PC-3 (cell line): ENCODE measurements at regions not wholly inside any gene's neighbourhood (a gene's known extent, or its start where the extent isn't known, plus 50 kb on each side); places are given as distances from the start of the nearest gene placed in this dataset.

Source experiments
- EZH2 ChIP-seq: fragments of 300-600 bp; sonication (generic); IDR thresholded peaks from one replicate; pipeline ENCODE4 v1.6.1; 2017; ENCODE audit warnings: antibody characterized with exemption, mild to moderate bottlenecking, low read length; ENCODE audit not compliant: unreplicated experiment
- TF ChIP-seq, protein P1 (sequence below): fragments of 300-600 bp; sonication (generic); conservative IDR thresholded peaks from 2 replicates; pipeline ENCODE4 v1.5.1; 2017; ENCODE audit warnings: antibody characterized with exemption, low read depth, mild to moderate bottlenecking, low read length

DNA sequence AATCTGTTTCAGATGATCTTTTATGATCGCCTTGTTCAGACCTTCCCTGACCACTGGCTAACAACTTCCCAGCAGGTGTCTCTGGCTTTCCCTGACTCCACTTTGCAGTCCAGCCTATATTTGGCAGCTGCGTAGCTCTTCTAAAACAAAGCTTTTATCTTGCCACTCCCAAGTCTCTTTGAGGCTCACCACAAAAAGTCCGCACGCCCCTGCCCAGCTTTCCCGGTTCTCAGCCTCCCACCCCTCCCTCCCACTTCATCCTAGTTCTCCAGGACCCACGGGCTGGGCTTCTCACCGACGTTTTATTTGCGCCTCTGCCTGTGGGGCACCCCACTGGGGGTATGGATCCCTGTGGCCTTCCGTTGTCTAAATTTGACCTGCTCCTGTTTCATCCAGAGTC is 58.9 kb upstream of the USP6NL start:
- TF ChIP-seq, protein P1, sequence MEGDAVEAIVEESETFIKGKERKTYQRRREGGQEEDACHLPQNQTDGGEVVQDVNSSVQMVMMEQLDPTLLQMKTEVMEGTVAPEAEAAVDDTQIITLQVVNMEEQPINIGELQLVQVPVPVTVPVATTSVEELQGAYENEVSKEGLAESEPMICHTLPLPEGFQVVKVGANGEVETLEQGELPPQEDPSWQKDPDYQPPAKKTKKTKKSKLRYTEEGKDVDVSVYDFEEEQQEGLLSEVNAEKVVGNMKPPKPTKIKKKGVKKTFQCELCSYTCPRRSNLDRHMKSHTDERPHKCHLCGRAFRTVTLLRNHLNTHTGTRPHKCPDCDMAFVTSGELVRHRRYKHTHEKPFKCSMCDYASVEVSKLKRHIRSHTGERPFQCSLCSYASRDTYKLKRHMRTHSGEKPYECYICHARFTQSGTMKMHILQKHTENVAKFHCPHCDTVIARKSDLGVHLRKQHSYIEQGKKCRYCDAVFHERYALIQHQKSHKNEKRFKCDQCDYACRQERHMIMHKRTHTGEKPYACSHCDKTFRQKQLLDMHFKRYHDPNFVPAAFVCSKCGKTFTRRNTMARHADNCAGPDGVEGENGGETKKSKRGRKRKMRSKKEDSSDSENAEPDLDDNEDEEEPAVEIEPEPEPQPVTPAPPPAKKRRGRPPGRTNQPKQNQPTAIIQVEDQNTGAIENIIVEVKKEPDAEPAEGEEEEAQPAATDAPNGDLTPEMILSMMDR: no peak
- TF ChIP-seq EZH2: no peak
